Osteocyte (in vitro differentiated cells): ENCODE measurements at regions not wholly inside any gene's neighbourhood (a gene's known extent, or its start where the extent isn't known, plus 50 kb on each side); places are given as distances from the start of the nearest gene placed in this dataset.

Experiments
- DNase-seq: peaks from one replicate; pipeline ENCODE4 v3.0.0; 2021; ENCODE audit warnings: mixed read lengths; ENCODE audit not compliant: unreplicated experiment; ENCODE audit errors: extremely low spot score
- H3K27ac Mint-ChIP-seq: one replicate; pipeline ENCODE4 v1.8.0; 2021; ENCODE audit warnings: mild to moderate bottlenecking, mixed read lengths; ENCODE audit not compliant: unreplicated experiment
- H3K27me3 Mint-ChIP-seq: one replicate; pipeline ENCODE4 v1.8.0; 2021; ENCODE audit warnings: mixed read lengths; ENCODE audit not compliant: unreplicated experiment
- H3K36me3 Mint-ChIP-seq: one replicate; pipeline ENCODE4 v1.8.0; 2021; ENCODE audit warnings: mixed read lengths; ENCODE audit not compliant: unreplicated experiment
- H3K4me1 Mint-ChIP-seq: one replicate; pipeline ENCODE4 v1.8.0; 2021; ENCODE audit warnings: mixed read lengths; ENCODE audit not compliant: unreplicated experiment
- H3K4me3 Mint-ChIP-seq: one replicate; pipeline ENCODE4 v1.8.0; 2021; ENCODE audit warnings: mild to moderate bottlenecking, moderate library complexity, mixed read lengths; ENCODE audit not compliant: unreplicated experiment
- H3K9me3 Mint-ChIP-seq: one replicate; pipeline ENCODE4 v1.8.0; 2021; ENCODE audit warnings: mixed read lengths; ENCODE audit not compliant: unreplicated experiment
- TF ChIP-seq, protein P1 (sequence below): fragments of 200-600 bp; sonication (generic); IDR thresholded peaks from 2 replicates; pipeline ENCODE4 v1.5.0; 2021; ENCODE audit warnings: antibody characterized with exemption, mild to moderate bottlenecking, moderate library complexity

DNA sequence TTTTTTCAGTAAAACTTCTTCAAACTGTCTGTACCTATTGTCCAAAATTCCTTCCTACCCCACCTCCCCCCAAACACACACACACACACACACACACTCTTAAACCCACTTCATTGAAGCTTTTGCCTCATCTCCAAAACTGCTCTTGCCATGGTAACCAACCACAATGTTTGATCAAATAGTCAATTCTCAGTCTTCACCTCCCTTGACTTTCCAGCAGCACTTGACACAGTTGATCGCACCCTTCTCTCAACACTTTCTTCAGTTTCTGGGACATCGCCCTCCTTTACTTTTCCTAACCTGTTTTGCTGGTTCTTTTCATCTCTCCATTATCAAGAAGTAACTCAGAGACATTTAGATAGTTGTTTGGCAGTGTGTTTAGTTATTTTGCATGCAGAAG lies 71.5 kb upstream of the COL21A1 start:
- Mint-ChIP-seq H3K9me3 (no peaks in the 10 kb centered on the region), H3K27ac (no peak overlapping the region), H3K27me3 (peaks cover 2% of the 10 kb centered on the region), H3K4me3 (no peak overlapping the region), H3K4me1 (no peaks in the 10 kb centered on the region), H3K36me3 (no peaks in the 10 kb centered on the region)
- no peak for DNase-seq
- TF ChIP-seq, protein P1, sequence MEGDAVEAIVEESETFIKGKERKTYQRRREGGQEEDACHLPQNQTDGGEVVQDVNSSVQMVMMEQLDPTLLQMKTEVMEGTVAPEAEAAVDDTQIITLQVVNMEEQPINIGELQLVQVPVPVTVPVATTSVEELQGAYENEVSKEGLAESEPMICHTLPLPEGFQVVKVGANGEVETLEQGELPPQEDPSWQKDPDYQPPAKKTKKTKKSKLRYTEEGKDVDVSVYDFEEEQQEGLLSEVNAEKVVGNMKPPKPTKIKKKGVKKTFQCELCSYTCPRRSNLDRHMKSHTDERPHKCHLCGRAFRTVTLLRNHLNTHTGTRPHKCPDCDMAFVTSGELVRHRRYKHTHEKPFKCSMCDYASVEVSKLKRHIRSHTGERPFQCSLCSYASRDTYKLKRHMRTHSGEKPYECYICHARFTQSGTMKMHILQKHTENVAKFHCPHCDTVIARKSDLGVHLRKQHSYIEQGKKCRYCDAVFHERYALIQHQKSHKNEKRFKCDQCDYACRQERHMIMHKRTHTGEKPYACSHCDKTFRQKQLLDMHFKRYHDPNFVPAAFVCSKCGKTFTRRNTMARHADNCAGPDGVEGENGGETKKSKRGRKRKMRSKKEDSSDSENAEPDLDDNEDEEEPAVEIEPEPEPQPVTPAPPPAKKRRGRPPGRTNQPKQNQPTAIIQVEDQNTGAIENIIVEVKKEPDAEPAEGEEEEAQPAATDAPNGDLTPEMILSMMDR = no peak

DNA sequence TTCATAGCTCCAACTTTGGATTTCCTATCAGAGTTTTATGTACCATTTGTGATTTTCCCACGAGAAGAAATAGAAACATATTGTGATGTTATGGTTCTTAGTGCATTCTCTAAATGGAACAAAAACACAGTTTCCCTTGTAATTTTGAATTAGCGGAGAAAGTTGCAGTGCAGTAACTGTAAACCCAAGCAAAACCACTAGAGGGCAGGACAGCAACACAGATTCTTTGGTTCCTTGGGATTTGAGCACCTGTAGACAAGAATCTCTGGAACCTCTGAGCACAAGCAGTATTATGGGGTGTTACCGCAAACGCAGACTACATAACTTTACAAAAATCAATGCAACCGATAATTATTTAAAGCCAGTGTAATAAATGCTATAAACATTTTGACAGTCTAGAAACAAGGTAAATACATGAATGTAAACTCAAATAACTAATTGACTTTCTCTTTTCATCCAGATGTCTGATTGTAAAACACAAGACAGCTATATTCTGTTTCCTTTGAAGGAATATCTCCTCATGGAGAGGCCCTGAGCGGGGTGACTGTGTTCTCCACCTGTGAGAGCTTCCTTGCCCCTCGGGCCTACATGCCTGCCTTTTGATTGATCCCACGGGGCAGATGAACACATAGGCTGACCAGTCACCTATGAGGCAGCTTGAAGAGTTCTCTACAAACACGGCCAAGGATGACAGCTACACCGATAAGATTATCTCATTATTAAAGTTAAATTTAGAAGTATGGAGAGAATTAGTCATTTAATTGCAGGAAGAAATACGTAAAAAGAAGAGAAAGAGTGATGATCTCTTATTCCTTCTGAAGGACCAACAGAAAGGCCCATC lies 67.5 kb upstream of the COL21A1 start:
- Mint-ChIP-seq H3K4me1 (no peaks in the 10 kb centered on the region), H3K27ac (no peak overlapping the region), H3K4me3 (no peak overlapping the region), H3K9me3 (no peaks in the 10 kb centered on the region), H3K36me3 (no peaks in the 10 kb centered on the region), H3K27me3 (peaks cover 5% of the 10 kb centered on the region)
- no peak for DNase-seq
- TF ChIP-seq, protein P1 = peak; percentile 90

DNA sequence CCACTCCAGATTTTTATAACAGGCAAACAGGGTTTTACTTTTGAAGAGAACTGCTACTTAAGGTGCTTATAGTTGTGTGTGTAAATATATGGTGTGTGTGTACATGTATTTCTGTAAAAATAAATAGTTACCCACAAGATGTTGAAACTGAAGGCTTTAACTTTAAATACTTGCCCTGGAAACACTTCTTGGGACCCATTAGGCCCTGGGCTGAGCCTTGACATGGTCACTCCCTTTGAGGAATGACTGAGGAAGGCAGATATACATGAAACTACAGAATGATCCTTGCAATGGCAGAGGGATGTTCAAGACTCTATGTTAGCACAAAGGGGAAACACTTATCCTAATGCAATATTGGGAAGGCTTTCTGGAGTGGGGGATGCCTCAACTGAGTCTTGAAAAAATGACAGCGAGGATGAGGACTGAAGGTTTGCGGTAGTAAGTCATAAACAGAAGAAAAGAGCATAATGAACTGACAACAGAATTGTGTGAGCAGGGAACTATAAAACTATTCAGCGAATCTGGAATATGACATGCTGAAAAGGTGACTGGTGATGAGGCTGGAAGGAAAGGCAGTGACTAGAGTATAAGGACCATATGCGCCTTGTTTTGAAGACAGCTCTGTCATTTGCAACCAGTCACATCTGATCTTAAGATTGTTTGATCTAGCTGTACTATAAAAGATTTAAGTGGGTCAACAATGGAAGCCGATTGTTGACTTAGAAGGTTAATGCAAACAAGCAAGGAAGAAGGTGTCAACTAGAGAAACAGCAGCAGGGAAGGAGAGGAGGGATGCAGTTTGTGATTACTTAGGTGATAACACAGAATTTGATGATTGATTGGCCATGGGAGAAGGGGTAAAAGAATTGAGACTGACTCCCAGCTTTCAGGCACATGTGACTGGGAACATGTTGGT lies 64.4 kb upstream of the COL21A1 start:
- DNase-seq = no peak
- Mint-ChIP-seq H3K27ac (no peak overlapping the region), H3K36me3 (no peaks in the 10 kb centered on the region), H3K4me1 (no peaks in the 10 kb centered on the region), H3K27me3 (peaks cover 10% of the 10 kb centered on the region), H3K9me3 (peaks cover 4% of the 10 kb centered on the region), H3K4me3 (no peak overlapping the region)
- TF ChIP-seq, protein P1 = no peak

DNA sequence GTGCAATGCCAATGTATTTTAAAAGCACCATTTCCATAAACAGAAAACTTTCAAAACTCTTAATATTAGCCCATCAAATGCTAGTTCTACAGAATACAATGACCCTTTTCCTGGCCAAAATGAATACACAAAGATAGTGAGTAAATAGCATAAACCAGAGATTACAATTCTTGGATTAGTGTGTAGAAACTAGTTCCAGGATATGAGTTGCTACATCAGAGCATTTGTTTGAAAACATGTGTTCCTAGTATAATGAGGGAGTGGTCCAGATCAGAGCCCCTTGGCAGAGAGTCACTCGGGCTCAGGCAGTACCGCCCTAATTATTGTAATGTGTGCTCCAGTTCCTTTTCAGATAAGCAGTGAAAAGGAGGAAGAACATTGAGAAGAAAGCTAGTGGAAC lies 63.7 kb upstream of the COL21A1 start:
- H3K4me1 Mint-ChIP-seq = no peaks in the 10 kb centered on the region
- TF ChIP-seq, protein P1 = no peak
- peaks cover 8% of the 10 kb centered on the region for H3K9me3 Mint-ChIP-seq
- H3K27me3 Mint-ChIP-seq = peaks cover 10% of the 10 kb centered on the region
- no peaks in the 10 kb centered on the region for H3K36me3 Mint-ChIP-seq
- H3K27ac Mint-ChIP-seq = no peak overlapping the region
- DNase-seq = no peak
- H3K4me3 Mint-ChIP-seq = no peak overlapping the region

DNA sequence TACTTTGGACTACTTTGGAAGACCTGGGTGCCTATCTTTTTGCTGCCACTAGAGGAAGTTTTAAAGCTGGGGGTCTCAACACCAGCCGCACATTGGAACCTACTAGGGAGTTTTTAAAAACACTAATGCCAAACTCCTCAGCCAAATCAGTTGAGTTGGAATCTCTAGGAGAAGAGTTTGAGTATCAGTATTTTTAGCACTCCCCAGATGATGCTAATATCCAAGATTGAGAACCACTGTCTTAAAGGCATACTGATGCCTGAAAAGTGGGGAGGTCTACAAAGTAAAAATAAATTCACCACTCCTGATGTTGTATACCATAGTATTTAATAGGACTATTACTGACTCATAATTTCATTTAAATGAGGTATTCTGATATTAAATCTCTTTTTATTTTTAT lies 62.9 kb upstream of the COL21A1 start:
- TF ChIP-seq, protein P1 = no peak
- H3K27ac Mint-ChIP-seq = no peak overlapping the region
- no peak for DNase-seq
- no peaks in the 10 kb centered on the region for H3K4me1 Mint-ChIP-seq
- no peak overlapping the region for H3K4me3 Mint-ChIP-seq
- H3K36me3 Mint-ChIP-seq = no peaks in the 10 kb centered on the region
- peaks cover 10% of the 10 kb centered on the region for H3K27me3 Mint-ChIP-seq
- H3K9me3 Mint-ChIP-seq = peaks cover 8% of the 10 kb centered on the region
